B cell (primary cell): ENCODE measurements at regions not wholly inside any gene's neighbourhood (a gene's known extent, or its start where the extent isn't known, plus 50 kb on each side); places are given as distances from the start of the nearest gene placed in this dataset.

Experiments
- ATAC-seq: fragments of 200-7000 bp; cut with Tn5 transposase; one replicate; pipeline ENCODE4 v1.10.0; 2021; ENCODE audit warnings: low read depth, mild to moderate bottlenecking, moderate number of reproducible peaks, moderate library complexity
- CTCF ChIA-PET: fragments of 350-600 bp; sonication (Branson Sonifier 250); formaldehyde crosslinking; loops from one replicate; lab custom pipeline; 2021; ENCODE audit warnings: antibody characterized with exemption, inconsistent platforms; lab: Charles Lee
- POLR2A ChIA-PET: fragments of 350-600 bp; sonication (Branson Sonifier 250); formaldehyde crosslinking; loops from one replicate; lab custom pipeline; 2021; ENCODE audit warnings: antibody characterized with exemption; lab: Charles Lee
- DNase-seq: peaks from one replicate; pipeline ENCODE4 v3.0.0; 2013
- H2AFZ ChIP-seq: 2 replicates; pipeline ENCODE4 v1.6.1; 2012; ENCODE audit warnings: mild to moderate bottlenecking, low read depth, low read length; ENCODE audit not compliant: insufficient read depth, poor library complexity, severe bottlenecking
- H3K27ac ChIP-seq, 2 donors: 1 replicate in 1 of 2; 2 replicates in 1 of 2; pipeline ENCODE4 v1.5.1; 2012 to 2013; ENCODE audit warnings: low read length in 2 of 2, mild to moderate bottlenecking in 2 of 2, moderate library complexity in 1 of 2
- H3K27me3 ChIP-seq, 4 experiments: fragments of 200-600 bp in 1 of 4; sonication (generic) in 1 of 4; replicated peaks in 1 of 4; 1 replicate in 2 of 4; 2 replicates in 2 of 4; pipeline versions ENCODE4 v1.6.1 to v1.7.0; 2013 to 2016; ENCODE audit warnings: low read length in 3 of 4, mild to moderate bottlenecking in 2 of 4, mixed read lengths in 1 of 4, moderate library complexity in 1 of 4; ENCODE audit not compliant: insufficient read depth in 4 of 4, control insufficient read depth in 3 of 4; ENCODE audit errors: control extremely low read depth in 1 of 4
- H3K36me3 ChIP-seq, 2 experiments: replicated peaks in 1 of 2; 1 replicate in 1 of 2; 2 replicates in 1 of 2; pipeline versions ENCODE4 v1.6.1 to v1.7.1; 2013; ENCODE audit warnings: low read length in 1 of 2; ENCODE audit not compliant: insufficient read depth in 2 of 2, control insufficient read depth in 1 of 2; ENCODE audit errors: control extremely low read depth in 1 of 2, extremely low read depth in 1 of 2
- H3K4me1 ChIP-seq, 2 donors: fragments of 200-600 bp in 1 of 2; sonication (generic) in 1 of 2; 1 replicate in 1 of 2; 2 replicates in 1 of 2; pipeline versions ENCODE4 v1.5.1 to v1.6.1; 2013 to 2017; ENCODE audit warnings: low read length in 2 of 2; ENCODE audit not compliant: control insufficient read depth in 2 of 2, insufficient read depth in 2 of 2
- H3K4me2 ChIP-seq: replicated peaks from 2 replicates; pipeline ENCODE3; 2012; ENCODE audit warnings: mild to moderate bottlenecking, low read depth, low read length; ENCODE audit not compliant: poor library complexity, severe bottlenecking
- H3K4me3 ChIP-seq, 5 experiments: fragments of 200-600 bp in 1 of 5; sonication (generic) in 1 of 5; 1 replicate in 3 of 5; 2 replicates in 2 of 5; pipeline versions ENCODE4 v1.5.1 to v1.7.0; 2011 to 2016; ENCODE audit warnings: low read length in 4 of 5, mild to moderate bottlenecking in 4 of 5, low read depth in 2 of 5, control low read depth in 1 of 5, moderate library complexity in 1 of 5; ENCODE audit not compliant: insufficient read depth in 1 of 5; ENCODE audit errors: control extremely low read depth in 1 of 5, extremely low read depth in 1 of 5
- H3K79me2 ChIP-seq: fragments of 200-600 bp; sonication (generic); one replicate; pipeline ENCODE4 v1.6.0; 2016; ENCODE audit warnings: low read length; ENCODE audit not compliant: control insufficient read depth, insufficient read depth
- H3K9ac ChIP-seq: fragments of 200-600 bp; sonication (generic); 2 replicates; pipeline ENCODE4 v1.6.1; 2017; ENCODE audit warnings: mild to moderate bottlenecking, low read length, moderate library complexity
- H3K9me3 ChIP-seq, 3 donors: one replicate each; pipeline versions ENCODE4 v1.6.1 to v1.7.1; 2013; ENCODE audit warnings: low read length in 2 of 3; ENCODE audit not compliant: control insufficient read depth in 2 of 3, insufficient read depth in 1 of 3; ENCODE audit errors: control extremely low read depth in 1 of 3
- H4K20me1 ChIP-seq: 2 replicates; pipeline ENCODE4 v1.6.0; 2012; ENCODE audit warnings: mild to moderate bottlenecking, low read length; ENCODE audit not compliant: insufficient read depth, control insufficient read depth, poor library complexity, severe bottlenecking
- H3K27ac Mint-ChIP-seq: one replicate; pipeline ENCODE4 v1.8.0; 2021; ENCODE audit warnings: mixed read lengths
- H3K27me3 Mint-ChIP-seq: one replicate; pipeline ENCODE4 v1.8.0; 2021; ENCODE audit warnings: mixed read lengths
- H3K4me1 Mint-ChIP-seq: one replicate; pipeline ENCODE4 v1.8.0; 2021; ENCODE audit warnings: mixed read lengths
- H3K4me3 Mint-ChIP-seq: one replicate; pipeline ENCODE4 v1.8.0; 2021; ENCODE audit warnings: mixed read lengths
- H3K9me3 Mint-ChIP-seq: one replicate; pipeline ENCODE4 v1.8.0; 2022; ENCODE audit warnings: mixed read lengths; ENCODE audit not compliant: insufficient read depth
- CTCF ChIP-seq: fragments of 200-600 bp; IDR thresholded peaks from one replicate; pipeline ENCODE4 v1.8.0; 2022; ENCODE audit warnings: antibody characterized with exemption, mild to moderate bottlenecking
- EZH2 ChIP-seq: IDR thresholded peaks from 2 replicates; pipeline ENCODE4 v1.6.1; 2012; ENCODE audit warnings: borderline replicate concordance, low read depth, mild to moderate bottlenecking, moderate library complexity, low read length; ENCODE audit not compliant: insufficient read depth, poor library complexity, severe bottlenecking
- WGBS: methylation state at CpG from one replicate; pipeline ENCODE4 v1.1.5; 2013; ENCODE audit warnings: missing lambda C conversion rate; ENCODE audit not compliant: insufficient coverage; 5-methylcytosine and 5-hydroxymethylcytosine counted together
- intact Hi-C: fragments of 100-400 bp; cut with micrococcal nuclease; formaldehyde crosslinking; loops from one replicate; pipeline ENCODE4 v1.10.0; 2022

- no peak for DNase-seq
- Histone ChIP-seq H3K36me3 (no peaks in the 10 kb centered on the region), H3K4me1 (no peaks in the 10 kb centered on the region), H3K9me3 (no peaks in the 10 kb centered on the region), H3K4me3 (no peak overlapping the region), H3K27me3 (no peaks in the 10 kb centered on the region), H3K4me2 (no peak overlapping the region), H3K79me2 (no peaks in the 10 kb centered on the region), H2AFZ (no peak overlapping the region), H3K9ac (no peak overlapping the region), H3K27ac (no peak overlapping the region), H4K20me1 (no peaks in the 10 kb centered on the region)
- ChIA-PET POLR2A (no interaction called here), CTCF (no interaction called here)
- Mint-ChIP-seq H3K27me3 (no peaks in the 10 kb centered on the region), H3K4me1 (no peaks in the 10 kb centered on the region), H3K9me3 (no peaks in the 10 kb centered on the region), H3K27ac (no peak overlapping the region), H3K4me3 (no peak overlapping the region)
- TF ChIP-seq EZH2 (no peak), CTCF (no peak)
- intact Hi-C loops, result no loop called here
- no peak for ATAC-seq
- WGBS, result no CpG with 5 or more reads among the region's 2 CpGs
Observed at GRCh38 chr11:104637662-104638170, 260.5 kb downstream of the CASP12 start.

- Histone ChIP-seq H3K9me3 (no peaks in the 10 kb centered on the region), H3K27me3 (no peaks in the 10 kb centered on the region), H4K20me1 (no peaks in the 10 kb centered on the region), H3K4me2 (no peak overlapping the region), H3K79me2 (no peaks in the 10 kb centered on the region), H3K4me3 (no peak overlapping the region), H3K27ac (no peak overlapping the region), H2AFZ (no peak overlapping the region), H3K9ac (no peak overlapping the region), H3K4me1 (no peaks in the 10 kb centered on the region), H3K36me3 (no peaks in the 10 kb centered on the region)
- ChIA-PET CTCF (no interaction called here), POLR2A (no interaction called here)
- no peak for ATAC-seq
- intact Hi-C loops, result no loop called here
- DNase-seq, result no peak
- Mint-ChIP-seq H3K4me1 (no peaks in the 10 kb centered on the region), H3K27me3 (no peaks in the 10 kb centered on the region), H3K27ac (no peak overlapping the region), H3K4me3 (no peak overlapping the region), H3K9me3 (no peaks in the 10 kb centered on the region)
- WGBS, result no CpG with 5 or more reads among the region's 1 CpG
- TF ChIP-seq EZH2 (no peak), CTCF (no peak)
Observed at GRCh38 chr11:104633226-104633625, 265.0 kb downstream of the CASP12 start.
